ENCODE measurements at regions not wholly inside any gene's neighbourhood (a gene's known extent, or its start where the extent isn't known, plus 50 kb on each side); places are given as distances from the start of the nearest gene placed in this dataset.

- H3K4me1 Mint-ChIP-seq: peaks cover 26% of the 10 kb centered on the region
- DNase-seq (ENCODE audit: low spot score in 2 of 2, unreplicated experiment in 2 of 2): no peak
- TF ChIP-seq, protein P1, sequence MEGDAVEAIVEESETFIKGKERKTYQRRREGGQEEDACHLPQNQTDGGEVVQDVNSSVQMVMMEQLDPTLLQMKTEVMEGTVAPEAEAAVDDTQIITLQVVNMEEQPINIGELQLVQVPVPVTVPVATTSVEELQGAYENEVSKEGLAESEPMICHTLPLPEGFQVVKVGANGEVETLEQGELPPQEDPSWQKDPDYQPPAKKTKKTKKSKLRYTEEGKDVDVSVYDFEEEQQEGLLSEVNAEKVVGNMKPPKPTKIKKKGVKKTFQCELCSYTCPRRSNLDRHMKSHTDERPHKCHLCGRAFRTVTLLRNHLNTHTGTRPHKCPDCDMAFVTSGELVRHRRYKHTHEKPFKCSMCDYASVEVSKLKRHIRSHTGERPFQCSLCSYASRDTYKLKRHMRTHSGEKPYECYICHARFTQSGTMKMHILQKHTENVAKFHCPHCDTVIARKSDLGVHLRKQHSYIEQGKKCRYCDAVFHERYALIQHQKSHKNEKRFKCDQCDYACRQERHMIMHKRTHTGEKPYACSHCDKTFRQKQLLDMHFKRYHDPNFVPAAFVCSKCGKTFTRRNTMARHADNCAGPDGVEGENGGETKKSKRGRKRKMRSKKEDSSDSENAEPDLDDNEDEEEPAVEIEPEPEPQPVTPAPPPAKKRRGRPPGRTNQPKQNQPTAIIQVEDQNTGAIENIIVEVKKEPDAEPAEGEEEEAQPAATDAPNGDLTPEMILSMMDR (IDR thresholded peaks at IDR 0.05; ENCODE audit: unreplicated experiment): no peak
- no peaks in the 10 kb centered on the region for H3K27me3 Mint-ChIP-seq (ENCODE audit: low read depth)
- H3K4me3 Mint-ChIP-seq: no peak overlapping the region
- peaks cover 3% of the 10 kb centered on the region for H3K36me3 Mint-ChIP-seq
- H3K9me3 Mint-ChIP-seq: peaks cover 23% of the 10 kb centered on the region
- peak overlapping the region; percentile 43 for H3K27ac Mint-ChIP-seq
Measured at GRCh38 chr16:65967376-65967775, 399.1 kb upstream of the CDH5 start.

GRCh38 chr16:65965628-65966027 lies 400.9 kb upstream of the CDH5 start:
- H3K27ac Mint-ChIP-seq: peak overlapping the region; percentile 18
- no peak overlapping the region for H3K4me3 Mint-ChIP-seq
- peaks cover 29% of the 10 kb centered on the region for H3K4me1 Mint-ChIP-seq
- no peak for DNase-seq (ENCODE audit: low spot score in 2 of 2, unreplicated experiment in 2 of 2)
- no peaks in the 10 kb centered on the region for H3K36me3 Mint-ChIP-seq
- TF ChIP-seq, protein P1 (IDR thresholded peaks at IDR 0.05; ENCODE audit: unreplicated experiment): no peak
- peaks cover 10% of the 10 kb centered on the region for H3K9me3 Mint-ChIP-seq
- H3K27me3 Mint-ChIP-seq (ENCODE audit: low read depth): no peaks in the 10 kb centered on the region

DNA sequence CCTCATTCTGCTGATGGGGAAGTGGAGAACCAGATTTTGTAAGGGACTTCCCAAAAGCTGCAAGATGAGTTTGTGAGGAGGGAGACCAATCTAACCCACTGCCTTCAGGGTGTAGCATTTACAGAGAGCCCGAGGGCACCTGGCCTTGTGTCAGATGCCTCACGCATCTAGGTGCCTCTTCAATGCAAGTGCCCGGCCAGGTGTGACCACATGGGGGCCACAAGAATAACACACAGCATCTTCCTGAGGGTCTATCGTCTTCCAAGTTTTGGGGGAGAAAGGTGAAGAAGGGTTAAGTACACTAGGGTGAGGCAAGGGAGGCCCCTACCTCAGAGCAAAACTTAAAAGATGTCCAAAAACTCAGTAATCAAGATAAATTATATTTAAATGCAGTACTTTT lies 401.7 kb upstream of the CDH5 start:
- peaks cover 35% of the 10 kb centered on the region for H3K4me1 Mint-ChIP-seq
- TF ChIP-seq, protein P1 (IDR thresholded peaks at IDR 0.05; ENCODE audit: unreplicated experiment): no peak
- peaks cover 4% of the 10 kb centered on the region for H3K9me3 Mint-ChIP-seq
- H3K4me3 Mint-ChIP-seq: no peak overlapping the region
- H3K27me3 Mint-ChIP-seq (ENCODE audit: low read depth): no peaks in the 10 kb centered on the region
- DNase-seq (ENCODE audit: low spot score in 2 of 2, unreplicated experiment in 2 of 2): no peak
- no peaks in the 10 kb centered on the region for H3K36me3 Mint-ChIP-seq
- H3K27ac Mint-ChIP-seq: peak overlapping the region; percentile 19

GRCh38 chr16:65961476-65962143 lies 404.9 kb upstream of the CDH5 start:
- Mint-ChIP-seq H3K4me3 (no peak overlapping the region), H3K27me3 (ENCODE audit: low read depth) (no peaks in the 10 kb centered on the region), H3K4me1 (peaks cover 49% of the 10 kb centered on the region), H3K27ac (peak overlapping the region; percentile 50), H3K36me3 (no peaks in the 10 kb centered on the region), H3K9me3 (peaks cover 4% of the 10 kb centered on the region)
- no peak for DNase-seq (ENCODE audit: low spot score in 2 of 2, unreplicated experiment in 2 of 2)
- TF ChIP-seq, protein P1 (IDR thresholded peaks at IDR 0.05; ENCODE audit: unreplicated experiment): no peak

GRCh38 chr16:65959983-65960382 lies 406.5 kb upstream of the CDH5 start:
- H3K4me1 Mint-ChIP-seq: peaks cover 38% of the 10 kb centered on the region
- no peak overlapping the region for H3K27ac Mint-ChIP-seq
- H3K27me3 Mint-ChIP-seq (ENCODE audit: low read depth): no peaks in the 10 kb centered on the region
- H3K9me3 Mint-ChIP-seq: no peaks in the 10 kb centered on the region
- no peaks in the 10 kb centered on the region for H3K36me3 Mint-ChIP-seq
- TF ChIP-seq, protein P1 (IDR thresholded peaks at IDR 0.05; ENCODE audit: unreplicated experiment): no peak
- H3K4me3 Mint-ChIP-seq: no peak overlapping the region
- no peak for DNase-seq (ENCODE audit: low spot score in 2 of 2, unreplicated experiment in 2 of 2)

All from mesothelial cell of epicardium (in vitro differentiated cells).